GM18517 (cell line): ENCODE measurements at regions not wholly inside any gene's neighbourhood (a gene's known extent, or its start where the extent isn't known, plus 50 kb on each side); places are given as distances from the start of the nearest gene placed in this dataset.
"Not testable (repeated sequence)": the region's sequence is repeated elsewhere in the genome, so short reads cannot be mapped to it uniquely, and the experiment has no call there.

ENCODE experiments used
- ATAC-seq: cut with Tn5 transposase; IDR thresholded peaks from one replicate; pipeline ENCODE4 v1.9.1; 2021; ENCODE audit warnings: mild to moderate bottlenecking, moderate library complexity; ENCODE audit not compliant: unreplicated experiment

- no peak for ATAC-seq
These were observed 169.2 kb downstream of the LNPK start for GRCh38 chr2:175832866-175833265.

- no peak for ATAC-seq
These were observed 172.3 kb downstream of the LNPK start for GRCh38 chr2:175829741-175830140.

- ATAC-seq, result no peak
These were observed 174.2 kb downstream of the LNPK start for GRCh38 chr2:175827856-175828255.

- ATAC-seq, result no peak
These were observed 177.8 kb downstream of the LNPK start for GRCh38 chr2:175824243-175824642.

GRCh38 chr2:175823707-175824073, 178.4 kb downstream of the LNPK start:
- no peak for ATAC-seq

- ATAC-seq, result no peak
These were observed 178.9 kb downstream of the LNPK start for GRCh38 chr2:175823002-175823706.

- ATAC-seq, result no peak
These were observed 184.8 kb downstream of the LNPK start for GRCh38 chr2:175817221-175817620.

- ATAC-seq, result no peak
These were observed 186.5 kb downstream of the LNPK start for GRCh38 chr2:175815537-175815936.

- ATAC-seq, result no peak
These were observed 190.1 kb downstream of the LNPK start for GRCh38 chr2:175811971-175812370.

GRCh38 chr2:175808858-175809257, 193.2 kb downstream of the LNPK start:
- no peak for ATAC-seq

GRCh38 chr2:175808078-175808477, 194.0 kb downstream of the LNPK start:
- ATAC-seq, result no peak

GRCh38 chr2:175807031-175807873, 194.8 kb downstream of the LNPK start:
- no peak for ATAC-seq

GRCh38 chr2:175806570-175806969, 195.5 kb downstream of the LNPK start:
- ATAC-seq, result no peak

GRCh38 chr2:175806125-175806490, 196.0 kb downstream of the LNPK start:
- ATAC-seq, result no peak

GRCh38 chr2:175805442-175806124, 196.5 kb downstream of the LNPK start:
- ATAC-seq, result no peak

GRCh38 chr2:175804122-175804521, 197.9 kb downstream of the LNPK start:
- ATAC-seq, result no peak

GRCh38 chr2:175796422-175796821, 205.6 kb downstream of the LNPK start:
- not testable (repeated sequence) for ATAC-seq

- ATAC-seq, result no peak
These were observed 208.4 kb downstream of the LNPK start for GRCh38 chr2:175793648-175794047.

- ATAC-seq, result no peak
These were observed 209.2 kb downstream of the LNPK start for GRCh38 chr2:175792881-175793280.

- ATAC-seq, result no peak
These were observed 209.9 kb downstream of the LNPK start for GRCh38 chr2:175792199-175792598.

- ATAC-seq, result no peak
These were observed 215.5 kb downstream of the LNPK start for GRCh38 chr2:175786471-175787124.
